Breast epithelium (tissue), 3 donors: ENCODE measurements at regions not wholly inside any gene's neighbourhood (a gene's known extent, or its start where the extent isn't known, plus 50 kb on each side); places are given as distances from the start of the nearest gene placed in this dataset.

Experiments
- POLR2A ChIP-seq: fragments of 450-650 bp; IDR thresholded peaks from one replicate; pipeline ENCODE4 v1.6.1; 2016; ENCODE audit warnings: antibody characterized with exemption, mild to moderate bottlenecking, moderate library complexity
- TF ChIP-seq, protein P1 (sequence below), 3 donors: fragments of 450-650 bp; IDR thresholded peaks; one replicate each; pipeline ENCODE4 v1.5.1; 2016 to 2017; ENCODE audit warnings: antibody characterized with exemption in 3 of 3, mild to moderate bottlenecking in 3 of 3, moderate library complexity in 3 of 3

DNA sequence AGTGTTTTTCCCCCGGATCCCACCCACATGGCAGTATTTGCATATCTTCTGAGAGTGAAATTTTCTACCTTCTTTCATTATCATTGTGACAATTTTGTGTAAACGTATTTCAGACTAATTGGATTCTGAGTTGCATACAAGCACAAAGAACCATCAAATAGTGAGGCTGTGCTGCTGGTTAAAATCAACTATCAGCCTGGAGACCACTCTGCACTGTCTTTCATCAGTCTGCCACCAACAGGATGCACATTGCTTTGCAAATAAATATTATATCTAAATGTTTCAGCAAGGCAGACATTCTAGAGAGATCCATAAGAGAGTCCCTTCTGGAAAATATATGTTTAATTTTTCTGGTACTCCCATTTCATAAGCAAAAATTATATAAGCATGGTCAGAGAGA is 851.8 kb downstream of the XPNPEP1 start:
- TF ChIP-seq, protein P1, sequence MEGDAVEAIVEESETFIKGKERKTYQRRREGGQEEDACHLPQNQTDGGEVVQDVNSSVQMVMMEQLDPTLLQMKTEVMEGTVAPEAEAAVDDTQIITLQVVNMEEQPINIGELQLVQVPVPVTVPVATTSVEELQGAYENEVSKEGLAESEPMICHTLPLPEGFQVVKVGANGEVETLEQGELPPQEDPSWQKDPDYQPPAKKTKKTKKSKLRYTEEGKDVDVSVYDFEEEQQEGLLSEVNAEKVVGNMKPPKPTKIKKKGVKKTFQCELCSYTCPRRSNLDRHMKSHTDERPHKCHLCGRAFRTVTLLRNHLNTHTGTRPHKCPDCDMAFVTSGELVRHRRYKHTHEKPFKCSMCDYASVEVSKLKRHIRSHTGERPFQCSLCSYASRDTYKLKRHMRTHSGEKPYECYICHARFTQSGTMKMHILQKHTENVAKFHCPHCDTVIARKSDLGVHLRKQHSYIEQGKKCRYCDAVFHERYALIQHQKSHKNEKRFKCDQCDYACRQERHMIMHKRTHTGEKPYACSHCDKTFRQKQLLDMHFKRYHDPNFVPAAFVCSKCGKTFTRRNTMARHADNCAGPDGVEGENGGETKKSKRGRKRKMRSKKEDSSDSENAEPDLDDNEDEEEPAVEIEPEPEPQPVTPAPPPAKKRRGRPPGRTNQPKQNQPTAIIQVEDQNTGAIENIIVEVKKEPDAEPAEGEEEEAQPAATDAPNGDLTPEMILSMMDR (IDR thresholded peaks at IDR 0.05) = no peak
- TF ChIP-seq POLR2A = no peak
